ENCODE measurements at regions not wholly inside any gene's neighbourhood (a gene's known extent, or its start where the extent isn't known, plus 50 kb on each side); places are given as distances from the start of the nearest gene placed in this dataset.

- TF ChIP-seq CTCF (IDR thresholded peaks at IDR 0.05) (no peak), POLR2A (IDR thresholded peaks at IDR 0.05) (no peak)
Measured at GRCh38 chr4:107299646-107300045, 263.5 kb upstream of the DKK2 start.
